ENCODE measurements at regions not wholly inside any gene's neighbourhood (a gene's known extent, or its start where the extent isn't known, plus 50 kb on each side); places are given as distances from the start of the nearest gene placed in this dataset.

- Mint-ChIP-seq H3K4me3 (no peak overlapping the region), H3K9me3 (peaks cover 6% of the 10 kb centered on the region), H3K27me3 (no peaks in the 10 kb centered on the region), H3K4me1 (ENCODE audit: unreplicated experiment) (no peaks in the 10 kb centered on the region), H3K36me3 (no peaks in the 10 kb centered on the region), H3K27ac (no peak overlapping the region)
- TF ChIP-seq, protein P1, sequence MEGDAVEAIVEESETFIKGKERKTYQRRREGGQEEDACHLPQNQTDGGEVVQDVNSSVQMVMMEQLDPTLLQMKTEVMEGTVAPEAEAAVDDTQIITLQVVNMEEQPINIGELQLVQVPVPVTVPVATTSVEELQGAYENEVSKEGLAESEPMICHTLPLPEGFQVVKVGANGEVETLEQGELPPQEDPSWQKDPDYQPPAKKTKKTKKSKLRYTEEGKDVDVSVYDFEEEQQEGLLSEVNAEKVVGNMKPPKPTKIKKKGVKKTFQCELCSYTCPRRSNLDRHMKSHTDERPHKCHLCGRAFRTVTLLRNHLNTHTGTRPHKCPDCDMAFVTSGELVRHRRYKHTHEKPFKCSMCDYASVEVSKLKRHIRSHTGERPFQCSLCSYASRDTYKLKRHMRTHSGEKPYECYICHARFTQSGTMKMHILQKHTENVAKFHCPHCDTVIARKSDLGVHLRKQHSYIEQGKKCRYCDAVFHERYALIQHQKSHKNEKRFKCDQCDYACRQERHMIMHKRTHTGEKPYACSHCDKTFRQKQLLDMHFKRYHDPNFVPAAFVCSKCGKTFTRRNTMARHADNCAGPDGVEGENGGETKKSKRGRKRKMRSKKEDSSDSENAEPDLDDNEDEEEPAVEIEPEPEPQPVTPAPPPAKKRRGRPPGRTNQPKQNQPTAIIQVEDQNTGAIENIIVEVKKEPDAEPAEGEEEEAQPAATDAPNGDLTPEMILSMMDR (conservative IDR thresholded peaks at IDR 0.05): no peak
- DNase-seq (ENCODE audit: extremely low spot score, unreplicated experiment): no peak
These were observed 103.2 kb downstream of the FBXO5 start for GRCh38 chr6:152879681-152880080.

DNA sequence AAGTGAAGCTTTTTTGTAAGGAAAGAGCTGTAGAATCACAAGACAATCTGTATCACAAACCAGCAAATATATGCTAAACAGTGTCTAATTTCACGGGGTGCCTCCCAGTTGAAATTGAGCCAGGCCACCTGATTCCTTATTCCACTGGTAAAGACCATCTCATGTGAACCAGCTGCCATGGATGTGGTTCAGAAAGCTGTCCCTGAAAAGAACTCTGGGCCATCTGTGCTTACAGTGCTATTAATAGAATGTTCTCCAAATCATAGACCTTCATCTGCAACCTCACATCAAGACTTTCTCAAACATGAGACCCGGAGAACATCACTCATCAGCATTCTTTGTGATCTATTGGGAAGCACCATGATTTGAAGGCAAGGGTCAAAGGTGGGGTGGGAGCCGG is 89.7 kb downstream of the FBXO5 start:
- DNase-seq (ENCODE audit: extremely low spot score, unreplicated experiment): no peak
- H3K9me3 Mint-ChIP-seq: no peaks in the 10 kb centered on the region
- H3K36me3 Mint-ChIP-seq: no peaks in the 10 kb centered on the region

GRCh38 chr6:152896923-152897322 is 85.9 kb downstream of the FBXO5 start:
- Mint-ChIP-seq H3K36me3 (no peaks in the 10 kb centered on the region), H3K27ac (no peak overlapping the region), H3K27me3 (peaks cover 9% of the 10 kb centered on the region), H3K4me1 (ENCODE audit: unreplicated experiment) (no peaks in the 10 kb centered on the region), H3K9me3 (no peaks in the 10 kb centered on the region), H3K4me3 (no peak overlapping the region)
- no peak for DNase-seq (ENCODE audit: extremely low spot score, unreplicated experiment)
- TF ChIP-seq, protein P1 (conservative IDR thresholded peaks at IDR 0.05): no peak

More for the DNA sequence above, 89.7 kb downstream of the FBXO5 start:
- no peaks in the 10 kb centered on the region for H3K4me1 Mint-ChIP-seq (ENCODE audit: unreplicated experiment)
- H3K27ac Mint-ChIP-seq: no peak overlapping the region
- H3K27me3 Mint-ChIP-seq: peaks cover 9% of the 10 kb centered on the region
- TF ChIP-seq, protein P1 (conservative IDR thresholded peaks at IDR 0.05): no peak
- no peak overlapping the region for H3K4me3 Mint-ChIP-seq

- Mint-ChIP-seq H3K27me3 (peaks cover 17% of the 10 kb centered on the region), H3K9me3 (no peaks in the 10 kb centered on the region), H3K27ac (no peak overlapping the region), H3K4me1 (ENCODE audit: unreplicated experiment) (no peaks in the 10 kb centered on the region), H3K36me3 (no peaks in the 10 kb centered on the region), H3K4me3 (no peak overlapping the region)
- TF ChIP-seq, protein P1 (conservative IDR thresholded peaks at IDR 0.05): peak; percentile 85
- peak; percentile 82 for DNase-seq (ENCODE audit: extremely low spot score, unreplicated experiment)
These were observed 84.9 kb downstream of the FBXO5 start for GRCh38 chr6:152897807-152898399.

- Mint-ChIP-seq H3K27ac (no peak overlapping the region), H3K4me1 (ENCODE audit: unreplicated experiment) (no peaks in the 10 kb centered on the region), H3K9me3 (no peaks in the 10 kb centered on the region), H3K36me3 (no peaks in the 10 kb centered on the region), H3K27me3 (peaks cover 11% of the 10 kb centered on the region), H3K4me3 (no peak overlapping the region)
- no peak for DNase-seq (ENCODE audit: extremely low spot score, unreplicated experiment)
- TF ChIP-seq, protein P1 (conservative IDR thresholded peaks at IDR 0.05): no peak
These were observed 78.2 kb downstream of the FBXO5 start for GRCh38 chr6:152904678-152905077.
